Body of pancreas (tissue), 4 donors: ENCODE measurements at regions not wholly inside any gene's neighbourhood (a gene's known extent, or its start where the extent isn't known, plus 50 kb on each side); places are given as distances from the start of the nearest gene placed in this dataset.

Experiments
- ATAC-seq: fragments of 150-250 bp; one replicate; pipeline ENCODE4 v1.9.1; 2016
- DNase-seq, 4 donors: peaks; one replicate each; pipeline ENCODE4 v3.0.0-alpha.2; 2019
- H3K27ac ChIP-seq, 4 donors: fragments of 200-600 bp; sonication (generic); 1 replicate in 3 of 4; 2 replicates in 1 of 4; pipeline versions ENCODE4 v1.5.1 to v1.6.1; 2016 to 2019; ENCODE audit warnings: mild to moderate bottlenecking in 1 of 4, mixed read lengths in 1 of 4, moderate library complexity in 1 of 4
- H3K27me3 ChIP-seq, 2 donors: fragments of 200-600 bp; sonication (generic); one replicate each; pipeline ENCODE4 v1.6.0; 2016; ENCODE audit warnings: mild to moderate bottlenecking in 1 of 2
- H3K36me3 ChIP-seq, 2 donors: fragments of 200-600 bp; sonication (generic); replicated peaks in 1 of 2; 2 replicates each; pipeline ENCODE4 v1.5.1; 2016; ENCODE audit warnings: low read depth in 2 of 2; ENCODE audit not compliant: insufficient read depth in 1 of 2
- H3K4me1 ChIP-seq: fragments of 200-600 bp; sonication (generic); one replicate; pipeline ENCODE4 v1.6.0; 2016
- H3K4me3 ChIP-seq, 2 donors: fragments of 200-600 bp; sonication (generic); 1 replicate in 1 of 2; 2 replicates in 1 of 2; pipeline ENCODE4 v1.5.1; 2016 to 2019
- H3K9me3 ChIP-seq, 3 donors: fragments of 200-600 bp; sonication (generic); 1 replicate in 2 of 3; 2 replicates in 1 of 3; pipeline ENCODE4 v1.5.1; 2016
- CTCF ChIP-seq, 7 experiments: fragments of 450-650 bp in 4 of 7; fragments of 200-600 bp in 3 of 7; sonication (generic) in 3 of 7; IDR thresholded peaks; one replicate each; pipeline ENCODE4 v1.5.1; 2016 to 2019; ENCODE audit warnings: antibody characterized with exemption in 7 of 7
- POLR2A ChIP-seq, 3 donors: fragments of 450-650 bp; IDR thresholded peaks; one replicate each; pipeline ENCODE4 v1.6.1; 2016; ENCODE audit warnings: antibody characterized with exemption in 3 of 3, mild to moderate bottlenecking in 2 of 3
- WGBS, 2 donors: methylation state at CpG; one replicate each; pipeline ENCODE4 v1.1.5; 2017; 5-methylcytosine and 5-hydroxymethylcytosine counted together
- intact Hi-C: fragments of 100-400 bp; cut with DNase I; formaldehyde crosslinking; loops from one replicate; pipeline ENCODE4 v1.15.1; 2023

DNA sequence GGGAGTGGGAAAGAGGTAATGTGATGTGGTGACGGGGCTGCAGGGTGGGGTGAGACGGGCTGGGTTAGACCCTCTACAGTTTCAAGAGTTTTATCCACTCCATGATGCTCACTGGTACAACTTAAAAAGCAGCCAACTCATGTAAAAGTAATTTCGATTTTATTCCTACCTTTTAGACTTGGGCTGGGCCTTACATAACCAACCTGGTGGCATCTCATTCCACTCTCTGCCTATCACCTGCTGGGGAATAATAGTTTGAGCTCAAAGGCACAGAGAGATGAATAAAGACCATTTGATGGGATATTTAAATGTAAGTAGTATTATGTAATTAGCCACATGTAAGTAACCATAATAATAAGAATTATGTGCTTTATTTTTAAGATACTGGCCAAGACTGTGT, 366.0 kb upstream of the RNF32 start:
- intact Hi-C loops: no loop called here
- ATAC-seq: no peak
- Histone ChIP-seq H3K36me3 (no peaks in the 10 kb centered on the region), H3K27ac (no peak overlapping the region), H3K4me1 (no peaks in the 10 kb centered on the region), H3K27me3 (no peaks in the 10 kb centered on the region), H3K9me3 (peaks cover 0 to 4% (median 0%) of the 10 kb centered on the region in 3 donors), H3K4me3 (no peak overlapping the region)
- TF ChIP-seq CTCF (IDR thresholded peaks at IDR 0.05) (no peak), POLR2A (IDR thresholded peaks at IDR 0.05) (no peak)
- WGBS, 2 donors: 79 to 83% methylated on average over 3 of the region's 3 CpGs
- DNase-seq: no peak

GRCh38 chr7:156261581-156261980, 379.0 kb upstream of the RNF32 start:
- H3K4me3 ChIP-seq: no peak overlapping the region
- H3K27me3 ChIP-seq: no peaks in the 10 kb centered on the region
- no peaks in the 10 kb centered on the region for H3K9me3 ChIP-seq
- DNase-seq (no peak), ATAC-seq (no peak)
- intact Hi-C loops: no loop called here
- 45 to 52% methylated on average over 3 of the region's 3 CpGs for WGBS, 2 donors
- TF ChIP-seq POLR2A (IDR thresholded peaks at IDR 0.05): no peak
- TF ChIP-seq CTCF (IDR thresholded peaks at IDR 0.05): no peak
- H3K27ac ChIP-seq: no peak overlapping the region
- H3K36me3 ChIP-seq: no peaks in the 10 kb centered on the region
- no peaks in the 10 kb centered on the region for H3K4me1 ChIP-seq

DNA sequence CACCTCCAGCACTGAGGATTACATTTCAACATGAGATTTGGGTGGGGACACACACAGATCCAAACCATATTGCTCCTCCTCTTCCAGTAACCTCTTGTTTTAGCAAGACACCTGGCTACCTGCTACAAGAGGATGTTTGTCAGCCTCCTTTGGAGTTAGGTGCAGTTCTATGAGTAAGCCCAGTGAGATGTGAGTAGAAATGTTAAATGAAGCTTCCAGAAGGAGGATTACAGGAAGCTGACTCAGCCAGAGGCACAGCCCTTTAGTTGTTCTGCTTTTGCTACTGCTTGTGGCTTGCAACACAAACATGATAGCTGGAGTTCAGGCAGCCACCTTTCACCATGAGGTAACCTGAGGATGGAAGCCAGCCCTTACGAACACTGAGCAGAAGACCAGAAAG, 382.7 kb upstream of the RNF32 start:
- 75 to 88% methylated on average over 1 of the region's 1 CpG for WGBS, 2 donors
- Histone ChIP-seq H3K4me1 (no peaks in the 10 kb centered on the region), H3K27ac (no peak overlapping the region), H3K9me3 (no peaks in the 10 kb centered on the region), H3K36me3 (no peaks in the 10 kb centered on the region), H3K27me3 (no peaks in the 10 kb centered on the region), H3K4me3 (no peak overlapping the region)
- TF ChIP-seq POLR2A (IDR thresholded peaks at IDR 0.05): no peak
- TF ChIP-seq CTCF (IDR thresholded peaks at IDR 0.05): no peak
- ATAC-seq (no peak), DNase-seq (no peak)
- intact Hi-C loops: no loop called here

DNA sequence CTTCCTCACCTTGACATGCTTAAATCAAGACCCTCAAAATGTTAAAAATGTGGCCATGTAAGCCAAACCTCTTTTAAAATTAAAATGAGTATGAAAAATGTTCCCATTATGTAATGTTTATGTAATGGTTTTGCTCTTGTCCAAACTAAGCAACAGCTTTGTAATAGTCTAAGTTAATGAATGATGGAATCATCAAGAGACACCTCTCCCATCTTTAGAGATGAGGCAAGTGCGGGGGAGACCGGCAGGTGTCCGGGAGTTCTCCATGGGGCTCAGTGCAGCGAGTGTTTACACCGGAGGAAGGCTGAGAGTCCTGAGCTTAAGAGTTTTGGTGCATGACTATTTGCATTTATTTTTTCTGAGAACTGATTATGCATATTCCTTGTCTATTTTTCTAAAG, 384.9 kb upstream of the RNF32 start:
- intact Hi-C loops: no loop called here
- ATAC-seq: no peak
- Histone ChIP-seq H3K27me3 (no peaks in the 10 kb centered on the region), H3K27ac (no peak overlapping the region), H3K9me3 (no peaks in the 10 kb centered on the region), H3K4me3 (no peak overlapping the region), H3K4me1 (no peaks in the 10 kb centered on the region), H3K36me3 (no peaks in the 10 kb centered on the region)
- DNase-seq: no peak
- whole genome bisulfite sequencing, 2 donors: 82 to 90% methylated on average over 5 of the region's 5 CpGs
- no peak for TF ChIP-seq POLR2A (IDR thresholded peaks at IDR 0.05)
- no peak for TF ChIP-seq CTCF (IDR thresholded peaks at IDR 0.05)

DNA sequence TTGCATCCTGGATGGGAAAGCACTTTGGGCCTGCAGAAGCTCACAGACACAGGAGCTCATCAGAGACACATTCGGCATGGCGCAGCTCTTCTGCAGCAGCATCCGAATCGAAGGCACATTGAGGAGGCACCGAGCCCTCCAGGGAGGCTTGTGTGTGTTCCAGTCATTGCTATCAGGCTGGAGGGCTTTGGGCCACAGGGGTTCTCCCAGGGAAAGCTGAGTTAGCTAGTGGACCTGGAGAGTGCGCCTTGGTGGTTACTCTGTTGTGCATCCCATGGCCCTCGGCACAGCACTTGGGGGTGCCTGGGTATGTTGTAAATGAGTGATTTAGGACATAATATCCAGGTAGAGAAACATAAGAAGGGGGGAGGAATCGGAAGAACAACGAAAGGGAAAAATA, 388.7 kb upstream of the RNF32 start:
- Histone ChIP-seq H3K4me3 (no peak overlapping the region), H3K36me3 (no peaks in the 10 kb centered on the region), H3K9me3 (no peaks in the 10 kb centered on the region), H3K27ac (no peak overlapping the region), H3K4me1 (no peaks in the 10 kb centered on the region), H3K27me3 (no peaks in the 10 kb centered on the region)
- 78 to 79% methylated on average over 9 of the region's 9 CpGs for WGBS, 2 donors
- ATAC-seq: no peak
- intact Hi-C loops: no loop called here
- no peak for DNase-seq
- no peak for TF ChIP-seq POLR2A (IDR thresholded peaks at IDR 0.05)
- no peak for TF ChIP-seq CTCF (IDR thresholded peaks at IDR 0.05)
